K562 (cell line): ENCODE measurements at regions not wholly inside any gene's neighbourhood (a gene's known extent, or its start where the extent isn't known, plus 50 kb on each side); places are given as distances from the start of the nearest gene placed in this dataset.

ENCODE experiments used
- ATF6 ChIP-seq: sonication (generic); formaldehyde crosslinking; IDR thresholded peaks from 2 replicates; pipeline ENCODE4 v1.4.0; 2020; ENCODE audit warnings: mild to moderate bottlenecking, missing genetic modification reagents
- ELK1 ChIP-seq: sonication (generic); formaldehyde crosslinking; IDR thresholded peaks from 2 replicates; pipeline ENCODE4 v1.8.1; 2022; ENCODE audit warnings: missing genetic modification reagents
- KLF1 ChIP-seq: fragments of 450-650 bp; IDR thresholded peaks from 2 replicates; pipeline ENCODE4 v1.6.1; 2016; ENCODE audit warnings: missing genetic modification characterization, missing compliant biosample characterization
- MGA ChIP-seq: fragments of 450-650 bp; IDR thresholded peaks from 2 replicates; pipeline ENCODE4 v1.6.1; 2016; ENCODE audit warnings: mild to moderate bottlenecking, moderate library complexity
- MYC ChIP-seq, 2 experiments: fragments of 250-450 bp in 1 of 2; sonication (Bioruptor Pico) in 1 of 2; IDR thresholded peaks; 2 replicates each; pipeline versions ENCODE4 v1.5.1 to v1.6.1; 2012 to 2021; ENCODE audit warnings: low read depth in 2 of 2, borderline replicate concordance in 1 of 2, improper control_type of control experiment in 1 of 2, low read length in 1 of 2, mild to moderate bottlenecking in 1 of 2, moderate library complexity in 1 of 2
- NR3C1 ChIP-seq: sonication (generic); formaldehyde crosslinking; IDR thresholded peaks from 2 replicates; pipeline ENCODE4 v1.8.1; 2022; ENCODE audit warnings: missing genetic modification reagents
- POLR2G ChIP-seq: fragments of 200-400 bp; formaldehyde crosslinking; IDR thresholded peaks from 2 replicates; pipeline ENCODE4 v1.6.1; 2017; ENCODE audit warnings: low read depth, mild to moderate bottlenecking, antibody characterized with exemption, low read length, moderate library complexity
- SMAD4 ChIP-seq: fragments of 250-450 bp; sonication (Bioruptor Pico); conservative IDR thresholded peaks from 2 replicates; pipeline ENCODE4 v1.8.0; 2021; ENCODE audit warnings: inconsistent platforms, mild to moderate bottlenecking, moderate library complexity
- ZBTB7A ChIP-seq: IDR thresholded peaks from 2 replicates; pipeline ENCODE4 v1.6.1; 2011; ENCODE audit warnings: low read depth, mild to moderate bottlenecking, low read length, moderate library complexity, borderline replicate concordance; ENCODE audit not compliant: control insufficient read depth

GRCh38 chr3:13932578-13933295, 52.9 kb upstream of the WNT7A start (continued):
- TF ChIP-seq MGA (peak; percentile 78), MYC (IDR thresholded peaks at IDR 0.05; ENCODE audit: low read depth, low read length) (0 out of 2 replicates have a peak, but pooled peaks have one; percentile 12), MYC (CRISPR knock-in tag; IDR thresholded peaks at IDR 0.05; ENCODE audit: borderline replicate concordance, low read depth) (no peak), NR3C1 (CRISPR knock-in tag) (no peak), ATF6 (CRISPR knock-in tag) (no peak), POLR2G (peak; percentile 68), ELK1 (CRISPR knock-in tag) (no peak), SMAD4 (CRISPR knock-in tag) (peak; percentile 44; the same call in 1 of the 2 replicates), ZBTB7A (peak; percentile 20; the same call in 1 of the 2 replicates), KLF1 (tag) (0 out of 2 replicates have a peak, but pooled peaks have one; percentile 67)
